SK-N-SH treated with all-trans-retinoic acid at 6 μM for 48 hours (cell line): ENCODE measurements at regions not wholly inside any gene's neighbourhood (a gene's known extent, or its start where the extent isn't known, plus 50 kb on each side); places are given as distances from the start of the nearest gene placed in this dataset.

Source experiments
- ATAC-seq: fragments of 200-7000 bp; cut with Tn5 transposase; 3 replicates; pipeline ENCODE4 v1.9.1; 2020; ENCODE audit warnings: mild to moderate bottlenecking, moderate library complexity
- ARNTL ChIP-seq: fragments of 450-650 bp; formaldehyde crosslinking; IDR thresholded peaks from 2 replicates; pipeline ENCODE4 v1.5.0; 2020; ENCODE audit warnings: low read depth, mild to moderate bottlenecking, moderate library complexity, borderline replicate concordance
- BACH2 ChIP-seq: fragments of 250-450 bp; sonication (Bioruptor Pico); IDR thresholded peaks from 2 replicates; pipeline ENCODE4 v1.9.0; 2021; ENCODE audit warnings: mild to moderate bottlenecking, borderline replicate concordance
- CREB5 ChIP-seq: fragments of 250-450 bp; sonication (Bioruptor Pico); IDR thresholded peaks from 2 replicates; pipeline ENCODE4 v1.5.1; 2020; ENCODE audit warnings: low read depth, mild to moderate bottlenecking, moderate library complexity
- CSDC2 ChIP-seq: fragments of 250-450 bp; sonication (Bioruptor Pico); IDR thresholded peaks from 2 replicates; pipeline ENCODE4 v1.5.0; 2020; ENCODE audit warnings: mild to moderate bottlenecking, moderate library complexity
- CSRNP3 ChIP-seq: fragments of 250-450 bp; sonication (Bioruptor Pico); IDR thresholded peaks from 2 replicates; pipeline ENCODE4 v1.5.1; 2021; ENCODE audit warnings: mild to moderate bottlenecking, moderate library complexity
- ESRRG ChIP-seq: fragments of 250-450 bp; sonication (Bioruptor Pico); IDR thresholded peaks from 2 replicates; pipeline ENCODE4 v1.6.1; 2021; ENCODE audit warnings: mild to moderate bottlenecking
- GLIS3 ChIP-seq: fragments of 250-450 bp; sonication (Bioruptor Pico); IDR thresholded peaks from 2 replicates; pipeline ENCODE4 v1.5.0; 2020; ENCODE audit warnings: mild to moderate bottlenecking, moderate library complexity
- OSR1 ChIP-seq: fragments of 250-450 bp; sonication (Bioruptor Pico); IDR thresholded peaks from 2 replicates; pipeline ENCODE4 v1.8.0; 2022; ENCODE audit warnings: moderate library complexity, mild to moderate bottlenecking, inconsistent platforms
- PATZ1 ChIP-seq: fragments of 250-450 bp; sonication (Bioruptor Pico); IDR thresholded peaks from 2 replicates; pipeline ENCODE4 v1.8.0; 2020; ENCODE audit warnings: mild to moderate bottlenecking, moderate library complexity, borderline replicate concordance
- POU6F1 ChIP-seq: fragments of 250-450 bp; sonication (Bioruptor Pico); IDR thresholded peaks from 2 replicates; pipeline ENCODE4 v1.8.0; 2021; ENCODE audit warnings: low read depth, mild to moderate bottlenecking, moderate library complexity, borderline replicate concordance
- PPARA ChIP-seq: fragments of 250-450 bp; sonication (Bioruptor Pico); IDR thresholded peaks from 2 replicates; pipeline ENCODE4 v1.5.0; 2020; ENCODE audit warnings: mild to moderate bottlenecking, borderline replicate concordance
- RARB ChIP-seq: fragments of 250-450 bp; sonication (Bioruptor Pico); IDR thresholded peaks from 2 replicates; pipeline ENCODE4 v1.8.0; 2021; ENCODE audit warnings: mild to moderate bottlenecking, moderate library complexity
- TCF4 ChIP-seq: fragments of 250-450 bp; sonication (Bioruptor Pico); IDR thresholded peaks from 2 replicates; pipeline ENCODE4 v1.8.0; 2021; ENCODE audit warnings: mild to moderate bottlenecking, moderate library complexity, borderline replicate concordance
- TSHZ2 ChIP-seq: fragments of 250-450 bp; sonication (Bioruptor Pico); IDR thresholded peaks from 2 replicates; pipeline ENCODE4 v1.5.0; 2020; ENCODE audit warnings: mild to moderate bottlenecking, moderate library complexity
- ZFP3 ChIP-seq: fragments of 250-450 bp; sonication (Bioruptor Pico); IDR thresholded peaks from 2 replicates; pipeline ENCODE4 v1.5.0; 2020; ENCODE audit warnings: mild to moderate bottlenecking, moderate library complexity
- ZFP30 ChIP-seq: fragments of 450-650 bp; formaldehyde crosslinking; IDR thresholded peaks from 2 replicates; pipeline ENCODE4 v1.5.0; 2022; ENCODE audit warnings: mild to moderate bottlenecking, moderate library complexity
- ZNF565 ChIP-seq: fragments of 450-650 bp; formaldehyde crosslinking; conservative IDR thresholded peaks from 2 replicates; pipeline ENCODE4 v1.5.0; 2020; ENCODE audit warnings: low read depth, mild to moderate bottlenecking, moderate library complexity
- ZNF70 ChIP-seq: fragments of 450-650 bp; formaldehyde crosslinking; IDR thresholded peaks from 2 replicates; pipeline ENCODE4 v1.5.0; 2020; ENCODE audit warnings: mild to moderate bottlenecking, moderate library complexity
- ZNF8 ChIP-seq: fragments of 450-650 bp; formaldehyde crosslinking; IDR thresholded peaks from 2 replicates; pipeline ENCODE4 v1.5.0; 2020; ENCODE audit warnings: mild to moderate bottlenecking, moderate library complexity

- TF ChIP-seq TCF4 (no peak), ZFP3 (CRISPR knock-in tag) (no peak)
Measured at GRCh38 chr9:120136696-120137095, 443.3 kb downstream of the CDK5RAP2 start (continued).

- no peak for ATAC-seq
- TF ChIP-seq CREB5 (no peak), ZNF8 (CRISPR knock-in tag) (no peak), ZNF70 (CRISPR knock-in tag) (no peak), OSR1 (CRISPR knock-in tag) (no peak), PPARA (CRISPR knock-in tag) (no peak), POU6F1 (CRISPR knock-in tag) (no peak), TSHZ2 (CRISPR knock-in tag) (no peak), ZNF565 (no peak), GLIS3 (CRISPR knock-in tag) (no peak), ZFP30 (CRISPR knock-in tag) (no peak), ZFP3 (CRISPR knock-in tag) (no peak), CSRNP3 (no peak), RARB (no peak), ESRRG (CRISPR knock-in tag) (no peak), CSDC2 (CRISPR knock-in tag) (no peak)
Measured at GRCh38 chr9:120117081-120117480, 462.9 kb downstream of the CDK5RAP2 start.

- ATAC-seq: no peak
- no peak for TF ChIP-seq ZNF8 (CRISPR knock-in tag)
- no peak for TF ChIP-seq CSDC2 (CRISPR knock-in tag)
- no peak for TF ChIP-seq CSRNP3
- no peak for TF ChIP-seq PATZ1 (CRISPR knock-in tag)
- no peak for TF ChIP-seq BACH2 (CRISPR knock-in tag)
- TF ChIP-seq ARNTL: no peak
- no peak for TF ChIP-seq POU6F1 (CRISPR knock-in tag)
- TF ChIP-seq CREB5: no peak
- TF ChIP-seq GLIS3 (CRISPR knock-in tag): no peak
- TF ChIP-seq OSR1 (CRISPR knock-in tag): no peak
Measured at GRCh38 chr9:120110520-120110919, 469.4 kb downstream of the CDK5RAP2 start.
